HG03354 (cell line): ENCODE measurements at regions not wholly inside any gene's neighbourhood (a gene's known extent, or its start where the extent isn't known, plus 50 kb on each side); places are given as distances from the start of the nearest gene placed in this dataset.

ENCODE experiments used
- ATAC-seq: cut with Tn5 transposase; IDR thresholded peaks from one replicate; pipeline ENCODE4 v1.9.1; 2021; ENCODE audit warnings: mild to moderate bottlenecking; ENCODE audit not compliant: unreplicated experiment, poor library complexity, severe bottlenecking

- no peak for ATAC-seq
Measured at GRCh38 chr15:31258260-31258659, 68.4 kb upstream of the KLF13 start.

- ATAC-seq: no peak
Measured at GRCh38 chr15:31259562-31260252, 66.9 kb upstream of the KLF13 start.

DNA sequence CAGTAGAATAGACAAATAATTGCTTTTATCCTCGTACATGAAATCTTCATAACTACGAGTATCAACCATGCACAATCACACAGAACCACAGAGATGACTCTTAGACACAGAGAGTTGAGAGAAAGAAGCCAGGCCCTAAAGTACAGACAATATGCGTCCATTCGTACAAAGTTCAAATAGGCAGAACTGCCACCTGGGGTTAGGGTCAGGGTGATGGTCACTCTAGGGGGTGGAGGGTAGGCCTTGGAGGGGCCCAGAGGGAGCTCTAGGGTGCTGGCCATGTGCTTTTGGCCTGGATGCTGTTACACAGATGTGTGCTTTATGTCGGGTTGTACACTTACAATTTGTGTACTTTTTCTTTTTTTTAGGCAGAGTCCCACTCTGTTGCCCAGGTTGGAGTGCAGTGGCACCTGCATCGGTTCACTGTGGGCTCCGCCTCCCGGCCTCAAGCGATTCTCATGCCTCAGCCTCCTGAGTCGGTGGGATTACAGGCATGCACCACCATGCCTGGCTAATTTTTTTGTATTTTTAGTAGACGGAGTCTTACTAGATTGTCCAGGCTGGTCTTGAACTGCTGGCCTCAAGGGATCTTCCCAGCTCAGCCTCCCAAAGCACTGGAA, 65.9 kb upstream of the KLF13 start:
- no peak for ATAC-seq

DNA sequence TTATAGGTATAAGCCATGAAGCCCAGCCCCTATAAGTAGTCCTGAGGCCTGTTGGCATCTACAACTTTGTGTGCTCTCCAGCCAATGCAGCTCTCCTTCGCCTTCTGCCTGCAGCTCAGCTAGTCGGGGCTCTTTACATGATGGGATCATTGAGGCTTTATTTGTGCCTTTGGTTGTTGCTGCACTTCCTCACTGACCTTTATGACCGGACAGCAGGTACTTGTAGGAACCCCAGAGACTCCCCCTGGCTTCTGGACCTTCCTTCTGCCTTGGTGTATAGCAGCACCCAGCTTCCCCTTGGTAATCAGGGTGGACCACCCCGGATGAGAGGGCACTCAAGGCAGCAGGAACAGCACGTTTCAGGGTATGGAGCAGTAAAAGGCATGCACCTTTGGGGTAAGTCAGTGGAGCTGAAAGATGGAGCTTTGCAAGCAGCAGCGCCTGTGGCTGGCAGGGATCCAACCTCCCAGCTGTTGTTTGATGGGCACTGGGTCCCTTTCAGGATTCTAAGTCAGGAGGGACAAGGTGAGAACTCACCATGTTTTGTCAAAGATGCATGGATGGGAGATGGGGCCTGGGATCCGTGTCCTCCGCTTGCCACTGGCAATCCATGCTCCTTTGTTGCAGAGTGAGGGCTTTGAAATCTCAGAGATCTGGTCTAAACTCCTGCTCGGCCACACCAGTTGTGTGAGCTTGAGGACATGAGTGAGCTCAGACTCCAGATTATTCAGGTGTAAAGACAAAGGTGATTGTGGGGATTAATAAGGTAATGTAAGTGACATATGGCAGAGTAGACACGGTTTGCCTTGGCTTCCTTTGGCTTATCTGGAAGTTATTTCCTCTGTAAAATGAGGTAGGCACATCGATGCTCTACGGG, 65.1 kb upstream of the KLF13 start:
- no peak for ATAC-seq

DNA sequence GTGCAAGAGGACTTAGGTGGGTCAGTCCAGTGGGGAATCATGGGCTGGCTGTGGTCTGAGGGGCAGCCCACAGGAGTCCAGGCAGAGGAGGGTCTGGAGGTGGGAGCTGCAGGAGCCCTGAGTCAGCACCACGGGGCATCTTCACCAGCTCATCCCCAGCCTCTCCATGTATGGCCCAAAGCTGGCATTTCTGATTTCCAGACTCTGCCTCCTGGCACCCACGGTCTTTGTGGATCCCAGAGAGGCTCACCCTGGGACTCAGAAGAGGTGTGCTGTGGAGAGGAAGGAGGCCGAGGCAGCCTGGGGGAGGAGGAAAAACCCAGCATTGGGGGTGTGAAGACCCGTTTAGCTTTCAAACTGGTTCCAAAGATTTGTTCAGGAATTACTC, 64.5 kb upstream of the KLF13 start:
- no peak for ATAC-seq

- ATAC-seq: peak; percentile 29
Measured at GRCh38 chr15:31262901-31263671, 63.5 kb upstream of the KLF13 start.

DNA sequence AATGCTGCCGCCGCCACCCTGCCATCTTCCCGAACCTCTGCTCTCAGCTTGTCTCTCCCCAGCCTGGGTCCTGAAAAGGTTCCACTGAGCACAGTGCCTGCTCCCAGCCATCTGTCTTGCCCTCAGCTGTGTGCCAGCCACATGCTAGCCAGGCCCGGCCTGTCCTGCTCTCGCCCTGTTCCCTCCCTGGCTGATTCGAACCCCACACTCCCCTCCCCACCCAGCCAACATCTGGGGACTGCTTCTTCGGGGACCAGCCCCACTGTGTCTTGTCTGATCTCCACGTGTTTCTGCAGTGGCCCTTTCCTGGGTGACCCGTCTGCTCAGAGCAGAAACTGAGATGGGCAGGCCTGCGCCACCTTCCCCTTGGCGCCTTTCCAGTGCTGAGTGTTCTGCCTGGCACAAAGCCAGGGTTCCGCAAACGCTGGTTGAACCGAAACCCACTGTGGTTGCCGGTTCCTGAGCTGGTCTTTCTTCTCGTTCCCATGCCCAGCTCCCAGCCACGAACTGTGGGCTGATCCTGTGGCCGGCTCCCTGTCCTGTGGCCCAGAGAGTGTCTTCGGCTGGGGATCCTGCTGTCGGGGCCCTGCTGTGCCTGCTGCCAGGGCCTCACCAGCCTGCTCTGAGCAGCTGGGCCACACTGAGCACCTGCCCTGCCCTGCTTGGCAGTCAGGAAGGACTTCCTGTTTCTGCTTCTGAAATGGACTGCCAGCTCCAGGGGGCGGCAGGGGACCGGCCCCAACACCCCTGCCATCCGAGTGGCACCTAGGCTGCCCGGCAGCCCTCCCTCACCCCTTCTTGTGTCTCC, 62.7 kb upstream of the KLF13 start:
- peak; percentile 22 for ATAC-seq

DNA sequence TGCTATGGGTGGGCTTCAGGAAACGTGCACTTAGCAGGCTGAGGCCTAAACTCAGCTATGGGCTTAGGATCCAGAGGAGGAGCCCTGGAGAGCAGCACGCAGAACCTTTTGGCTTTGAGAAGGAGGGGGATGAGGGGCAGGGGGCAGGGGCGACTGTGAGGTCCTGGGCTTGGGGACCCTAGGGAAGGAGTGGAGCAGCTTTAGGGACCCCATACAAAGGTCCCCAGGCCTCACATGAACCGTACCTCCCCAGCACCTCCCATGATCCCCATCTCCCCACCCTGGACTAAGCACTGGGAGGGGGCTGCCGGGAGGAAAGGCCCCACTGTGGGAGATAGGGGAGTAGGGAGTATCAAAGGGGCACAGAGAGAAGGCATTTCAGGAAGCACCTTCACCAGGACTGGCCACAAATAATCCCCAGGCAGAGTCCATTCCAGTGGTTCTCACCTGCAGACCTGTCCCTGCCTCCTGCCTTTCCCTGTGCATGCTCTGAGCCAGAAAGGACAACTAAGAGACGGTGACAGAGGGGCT, 62.0 kb upstream of the KLF13 start:
- no peak for ATAC-seq

DNA sequence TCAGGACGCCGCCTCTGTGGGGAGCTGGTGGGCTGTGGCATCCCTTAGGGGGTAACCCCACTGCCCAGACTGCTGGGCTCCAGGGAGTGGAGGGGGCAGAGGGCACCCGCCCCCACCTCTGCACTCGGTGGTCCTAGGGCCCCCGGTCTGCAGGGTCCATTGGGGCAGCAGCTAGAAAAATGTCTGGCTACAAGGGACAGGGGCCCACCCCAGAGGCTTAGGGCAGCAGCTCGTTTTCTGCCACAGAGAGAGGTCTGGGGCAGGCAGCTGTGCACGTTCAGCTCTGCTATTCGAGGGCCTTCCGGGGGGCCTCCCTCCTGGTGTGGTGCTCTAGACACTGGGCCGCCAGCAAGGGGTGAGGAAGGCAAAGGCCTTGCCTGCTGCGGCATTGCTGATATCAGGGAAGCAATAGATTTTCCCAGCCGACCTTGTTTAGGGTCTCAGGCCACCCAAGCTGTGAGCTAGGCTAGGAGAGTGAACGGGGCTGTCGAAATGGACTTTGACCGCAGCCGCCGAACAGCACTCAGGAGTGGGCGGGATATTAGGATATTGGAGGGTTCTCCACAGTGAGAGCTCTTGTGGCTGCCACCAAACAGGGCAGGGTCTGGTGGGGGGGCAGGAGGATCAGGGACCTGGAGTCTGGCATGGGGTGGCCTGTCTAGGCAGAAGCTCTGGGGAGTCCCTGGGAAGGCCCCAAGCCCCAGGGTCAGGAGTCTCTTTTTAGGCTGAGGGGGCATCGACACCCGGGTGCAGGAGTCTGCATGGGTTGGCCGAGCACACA, 61.4 kb upstream of the KLF13 start:
- peak; percentile 2 for ATAC-seq

- peak; percentile 67 for ATAC-seq
Measured at GRCh38 chr15:31265871-31266711, 60.5 kb upstream of the KLF13 start.

- peak; percentile 20 for ATAC-seq
Measured at GRCh38 chr15:31266712-31267111, 59.9 kb upstream of the KLF13 start.

- no peak for ATAC-seq
Measured at GRCh38 chr15:31267161-31268107, 59.2 kb upstream of the KLF13 start.

- ATAC-seq: no peak
Measured at GRCh38 chr15:31268108-31268501, 58.5 kb upstream of the KLF13 start.

DNA sequence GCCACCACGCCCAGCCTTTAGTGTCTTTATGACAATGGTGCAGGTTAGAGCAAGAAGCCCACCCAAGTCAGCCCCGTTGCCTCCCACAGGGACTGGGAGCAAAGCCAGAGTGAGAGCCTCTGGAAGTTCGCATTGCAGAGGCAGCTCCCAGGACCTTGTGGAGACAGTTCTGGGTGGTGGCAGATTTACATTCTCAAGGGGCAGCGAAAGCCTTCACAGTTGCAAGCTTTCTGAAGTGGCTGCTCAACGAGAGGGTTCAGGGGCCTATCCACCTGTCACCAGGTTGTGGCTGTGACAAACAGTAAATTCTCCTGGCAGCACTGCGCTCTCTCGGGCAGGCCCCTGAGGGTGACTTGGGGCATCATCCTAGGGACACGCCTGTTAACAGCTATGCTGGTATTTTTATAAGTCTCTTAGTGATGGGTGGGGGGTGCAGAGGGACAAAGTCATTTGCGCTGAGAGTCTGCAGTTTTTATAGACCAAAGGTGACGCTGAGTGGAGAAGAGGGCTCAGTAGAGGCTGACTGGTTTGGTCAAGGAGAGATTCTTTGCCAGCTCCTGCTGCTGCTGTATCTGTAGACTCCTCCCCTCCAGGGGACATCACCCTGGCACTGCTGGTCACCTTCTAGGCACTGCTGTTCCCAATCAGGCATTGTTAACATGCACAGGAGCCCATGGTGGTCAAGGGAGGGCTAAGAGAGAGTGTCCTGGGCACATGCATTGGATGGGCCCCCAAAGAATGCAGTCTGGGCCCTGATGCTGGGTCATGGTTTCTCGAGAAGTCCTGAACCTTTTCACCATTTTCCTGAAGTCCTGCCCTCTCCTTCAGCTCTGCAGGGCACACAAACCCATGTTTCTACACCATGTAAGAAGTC, 57.5 kb upstream of the KLF13 start:
- no peak for ATAC-seq

DNA sequence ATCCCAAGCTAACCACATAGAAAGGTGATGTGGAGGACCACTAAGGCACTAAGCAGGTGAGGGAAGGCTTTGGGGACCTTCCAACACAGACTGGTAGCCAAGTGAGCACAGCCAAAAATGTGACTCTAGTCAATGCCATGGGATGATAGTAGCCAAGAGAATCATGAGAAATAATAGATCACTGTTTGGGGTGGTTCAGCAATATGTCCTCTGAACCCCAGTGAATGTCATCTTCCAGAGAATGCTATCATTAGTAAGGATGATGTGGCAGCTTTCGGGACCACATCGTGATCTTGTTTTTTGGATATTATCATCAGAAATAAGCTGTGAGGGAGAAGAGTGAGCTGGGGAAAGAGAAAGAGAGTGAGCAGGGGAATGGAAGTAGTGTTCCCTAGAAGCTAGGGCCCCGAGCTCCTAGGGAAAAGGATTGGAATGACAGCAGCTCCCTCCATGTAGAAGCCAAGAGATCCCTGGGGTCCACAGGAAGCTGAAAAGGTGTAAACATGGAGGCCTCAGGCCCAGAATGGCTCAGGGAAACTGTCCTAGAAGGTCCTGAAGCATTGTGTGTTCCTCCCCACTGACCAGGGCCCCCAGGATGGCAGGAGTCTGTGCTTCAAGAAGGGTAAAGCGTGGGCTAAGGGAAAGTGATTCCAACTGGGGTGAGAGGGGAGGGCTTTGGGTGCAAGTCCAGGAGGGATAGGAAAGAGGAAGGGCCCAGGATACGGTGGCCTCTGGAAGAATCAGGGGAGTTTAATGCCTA, 56.6 kb upstream of the KLF13 start:
- ATAC-seq: no peak
